Activated B cell treated with CpG ODN at 0.5 μM for 24 hours (primary cell): ENCODE measurements at regions not wholly inside any gene's neighbourhood (a gene's known extent, or its start where the extent isn't known, plus 50 kb on each side); places are given as distances from the start of the nearest gene placed in this dataset.

Experiments used
- ATAC-seq: fragments of 200-7000 bp; cut with Tn5 transposase; one replicate; pipeline ENCODE4 v1.10.0; 2021; ENCODE audit warnings: low read depth, mild to moderate bottlenecking, moderate library complexity
- CTCF ChIA-PET: fragments of 350-600 bp; sonication (Branson Sonifier 250); formaldehyde crosslinking; loops from one replicate; lab custom pipeline; 2021; ENCODE audit warnings: antibody characterized with exemption; lab: Charles Lee
- POLR2A ChIA-PET: fragments of 350-600 bp; sonication (Branson Sonifier 250); formaldehyde crosslinking; loops from one replicate; lab custom pipeline; 2021; ENCODE audit warnings: antibody characterized with exemption; lab: Charles Lee
- DNase-seq: peaks from one replicate; pipeline ENCODE4 v3.0.0; 2022
- H3K27ac Mint-ChIP-seq: one replicate; pipeline ENCODE4 v1.8.0; 2020; ENCODE audit warnings: mixed read lengths
- H3K27me3 Mint-ChIP-seq: one replicate; pipeline ENCODE4 v1.8.0; 2021; ENCODE audit warnings: mixed read lengths
- H3K36me3 Mint-ChIP-seq: one replicate; pipeline ENCODE4 v1.8.0; 2021; ENCODE audit warnings: low read depth, mixed read lengths
- H3K4me1 Mint-ChIP-seq: one replicate; pipeline ENCODE4 v1.8.0; 2021; ENCODE audit warnings: mixed read lengths
- H3K4me3 Mint-ChIP-seq: one replicate; pipeline ENCODE4 v1.8.0; 2020; ENCODE audit warnings: mild to moderate bottlenecking, mixed read lengths
- H3K9me3 Mint-ChIP-seq: one replicate; pipeline ENCODE4 v1.8.0; 2020; ENCODE audit warnings: mixed read lengths
- CTCF ChIP-seq: fragments of 200-600 bp; IDR thresholded peaks from one replicate; pipeline ENCODE4 v1.8.0; 2022; ENCODE audit warnings: antibody characterized with exemption, mild to moderate bottlenecking
- intact Hi-C: fragments of 100-400 bp; cut with micrococcal nuclease; formaldehyde crosslinking; loops from one replicate; pipeline ENCODE4 v1.15.1; 2024

GRCh38 chr5:145280806-145281205, 554.3 kb downstream of the PRELID2 start:
- Mint-ChIP-seq H3K36me3 (no peaks in the 10 kb centered on the region), H3K4me3 (no peak overlapping the region), H3K9me3 (no peaks in the 10 kb centered on the region), H3K4me1 (no peaks in the 10 kb centered on the region), H3K27ac (no peak overlapping the region), H3K27me3 (no peaks in the 10 kb centered on the region)
- ChIA-PET POLR2A (no interaction called here), CTCF (no interaction called here)
- TF ChIP-seq CTCF: no peak
- ATAC-seq (no peak), DNase-seq (no peak)
- intact Hi-C loops: no loop called here

GRCh38 chr5:145280214-145280613, 554.9 kb downstream of the PRELID2 start:
- ChIA-PET POLR2A (no interaction called here), CTCF (no interaction called here)
- no peaks in the 10 kb centered on the region for H3K36me3 Mint-ChIP-seq
- no peaks in the 10 kb centered on the region for H3K4me1 Mint-ChIP-seq
- ATAC-seq: no peak
- H3K27me3 Mint-ChIP-seq: no peaks in the 10 kb centered on the region
- H3K4me3 Mint-ChIP-seq: no peak overlapping the region
- intact Hi-C loops: no loop called here
- no peak overlapping the region for H3K27ac Mint-ChIP-seq
- no peak for DNase-seq
- H3K9me3 Mint-ChIP-seq: no peaks in the 10 kb centered on the region
- no peak for TF ChIP-seq CTCF

- no peak for DNase-seq
- H3K36me3 Mint-ChIP-seq: no peaks in the 10 kb centered on the region
- intact Hi-C loops: no loop called here
- ATAC-seq: no peak
- ChIA-PET POLR2A (no interaction called here), CTCF (no interaction called here)
- TF ChIP-seq CTCF: no peak
- no peak overlapping the region for H3K27ac Mint-ChIP-seq
- no peak overlapping the region for H3K4me3 Mint-ChIP-seq
- H3K27me3 Mint-ChIP-seq: no peaks in the 10 kb centered on the region
- no peaks in the 10 kb centered on the region for H3K9me3 Mint-ChIP-seq
- H3K4me1 Mint-ChIP-seq: no peaks in the 10 kb centered on the region
These were observed 574.5 kb downstream of the PRELID2 start for GRCh38 chr5:145260670-145261069.

GRCh38 chr5:145247745-145248040, 587.4 kb downstream of the PRELID2 start:
- H3K27ac Mint-ChIP-seq: no peak overlapping the region
- intact Hi-C loops: no loop called here
- H3K36me3 Mint-ChIP-seq: no peaks in the 10 kb centered on the region
- no peak for TF ChIP-seq CTCF
- no peaks in the 10 kb centered on the region for H3K4me1 Mint-ChIP-seq
- no peaks in the 10 kb centered on the region for H3K9me3 Mint-ChIP-seq
- DNase-seq (no peak), ATAC-seq (no peak)
- no peak overlapping the region for H3K4me3 Mint-ChIP-seq
- no peaks in the 10 kb centered on the region for H3K27me3 Mint-ChIP-seq
- ChIA-PET CTCF (no interaction called here), POLR2A (no interaction called here)

- DNase-seq (no peak), ATAC-seq (no peak)
- no peak for TF ChIP-seq CTCF
- intact Hi-C loops: no loop called here
- POLR2A ChIA-PET: no interaction called here
- H3K9me3 Mint-ChIP-seq: no peaks in the 10 kb centered on the region
- H3K36me3 Mint-ChIP-seq: no peaks in the 10 kb centered on the region
- H3K27me3 Mint-ChIP-seq: no peaks in the 10 kb centered on the region
- H3K27ac Mint-ChIP-seq: no peak overlapping the region
- no peak overlapping the region for H3K4me3 Mint-ChIP-seq
- CTCF ChIA-PET: no interaction called here
- no peaks in the 10 kb centered on the region for H3K4me1 Mint-ChIP-seq
These were observed 588.0 kb downstream of the PRELID2 start for GRCh38 chr5:145246961-145247744.
